Activated naive CD4-positive, alpha-beta T cell treated with anti-CD3 and anti-CD28 coated beads for 36 hours (primary cell): ENCODE measurements at regions not wholly inside any gene's neighbourhood (a gene's known extent, or its start where the extent isn't known, plus 50 kb on each side); places are given as distances from the start of the nearest gene placed in this dataset.
"Not testable (repeated sequence)": the region's sequence is repeated elsewhere in the genome, so short reads cannot be mapped to it uniquely, and the experiment has no call there.

Experiments used
- CTCF ChIA-PET: fragments of 350-600 bp; sonication (Branson Sonifier 250); formaldehyde crosslinking; loops from one replicate; lab custom pipeline; 2021; ENCODE audit warnings: antibody characterized with exemption; lab: Charles Lee
- DNase-seq: peaks from one replicate; pipeline ENCODE4 v3.0.0-alpha.2; 2020
- H3K27ac Mint-ChIP-seq: one replicate; pipeline ENCODE4 v1.8.0; 2021; ENCODE audit warnings: mild to moderate bottlenecking, mixed read lengths
- H3K27me3 Mint-ChIP-seq: one replicate; pipeline ENCODE4 v1.8.0; 2021; ENCODE audit warnings: low read depth, mixed read lengths
- H3K36me3 Mint-ChIP-seq: one replicate; pipeline ENCODE4 v1.8.0; 2021; ENCODE audit warnings: low read depth, mixed read lengths
- H3K4me1 Mint-ChIP-seq: one replicate; pipeline ENCODE4 v1.8.0; 2021; ENCODE audit warnings: low read depth, mixed read lengths
- H3K4me3 Mint-ChIP-seq: one replicate; pipeline ENCODE4 v1.8.0; 2021; ENCODE audit warnings: mild to moderate bottlenecking, moderate library complexity, mixed read lengths
- H3K9me3 Mint-ChIP-seq: one replicate; pipeline ENCODE4 v1.8.0; 2021; ENCODE audit warnings: mixed read lengths
- intact Hi-C: fragments of 100-400 bp; cut with micrococcal nuclease; formaldehyde crosslinking; loops from one replicate; pipeline ENCODE4 v1.15.1; 2023

- intact Hi-C loops: no loop called here
- H3K4me1 Mint-ChIP-seq: no peaks in the 10 kb centered on the region
- no peaks in the 10 kb centered on the region for H3K9me3 Mint-ChIP-seq
- no peak overlapping the region for H3K4me3 Mint-ChIP-seq
- CTCF ChIA-PET: no interaction called here
- H3K27ac Mint-ChIP-seq: no peak overlapping the region
- DNase-seq: no peak
- H3K27me3 Mint-ChIP-seq: no peaks in the 10 kb centered on the region
- no peaks in the 10 kb centered on the region for H3K36me3 Mint-ChIP-seq
These were observed 454.1 kb upstream of the BCHE start for GRCh38 chr3:166291186-166291955.

- CTCF ChIA-PET: no interaction called here
- Mint-ChIP-seq H3K27ac (no peak overlapping the region), H3K4me1 (no peaks in the 10 kb centered on the region), H3K27me3 (no peaks in the 10 kb centered on the region), H3K36me3 (no peaks in the 10 kb centered on the region), H3K9me3 (peaks cover 4% of the 10 kb centered on the region), H3K4me3 (no peak overlapping the region)
- no peak for DNase-seq
- intact Hi-C loops: no loop called here
These were observed 447.8 kb upstream of the BCHE start for GRCh38 chr3:166285001-166285400.

GRCh38 chr3:166283840-166284239 is 446.6 kb upstream of the BCHE start:
- H3K27ac Mint-ChIP-seq: no peak overlapping the region
- no peak overlapping the region for H3K4me3 Mint-ChIP-seq
- DNase-seq: no peak
- H3K27me3 Mint-ChIP-seq: no peaks in the 10 kb centered on the region
- intact Hi-C loops: no loop called here
- no peaks in the 10 kb centered on the region for H3K36me3 Mint-ChIP-seq
- peaks cover 4% of the 10 kb centered on the region for H3K9me3 Mint-ChIP-seq
- no peaks in the 10 kb centered on the region for H3K4me1 Mint-ChIP-seq
- CTCF ChIA-PET: no interaction called here

DNA sequence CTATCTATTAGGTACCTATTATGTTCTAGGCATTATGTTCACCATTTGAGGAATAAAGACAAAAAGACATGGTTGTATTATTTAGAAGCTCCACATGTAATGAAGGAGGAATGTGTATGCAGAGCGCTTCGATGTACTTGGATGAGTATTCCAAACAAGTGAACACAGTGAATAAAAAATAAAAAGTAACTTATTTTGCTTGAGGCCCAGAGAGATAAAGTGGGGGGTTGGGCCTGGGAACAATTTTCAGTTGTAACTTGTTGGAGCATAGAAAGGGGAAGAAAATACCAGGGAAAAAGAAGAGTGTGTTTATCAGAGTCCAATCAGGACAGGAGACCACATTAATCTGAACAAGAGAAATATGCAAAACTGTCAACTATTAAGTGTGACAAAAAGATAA is 445.7 kb upstream of the BCHE start:
- no peak overlapping the region for H3K4me3 Mint-ChIP-seq
- no peak overlapping the region for H3K27ac Mint-ChIP-seq
- H3K4me1 Mint-ChIP-seq: no peaks in the 10 kb centered on the region
- peaks cover 5% of the 10 kb centered on the region for H3K9me3 Mint-ChIP-seq
- H3K27me3 Mint-ChIP-seq: no peaks in the 10 kb centered on the region
- CTCF ChIA-PET: no interaction called here
- DNase-seq: no peak
- intact Hi-C loops: no loop called here
- H3K36me3 Mint-ChIP-seq: no peaks in the 10 kb centered on the region

- intact Hi-C loops: no loop called here
- H3K27me3 Mint-ChIP-seq: no peaks in the 10 kb centered on the region
- no peak overlapping the region for H3K4me3 Mint-ChIP-seq
- H3K4me1 Mint-ChIP-seq: no peaks in the 10 kb centered on the region
- DNase-seq: no peak
- H3K9me3 Mint-ChIP-seq: peaks cover 7% of the 10 kb centered on the region
- H3K36me3 Mint-ChIP-seq: no peaks in the 10 kb centered on the region
- CTCF ChIA-PET: no interaction called here
- no peak overlapping the region for H3K27ac Mint-ChIP-seq
These were observed 442.4 kb upstream of the BCHE start for GRCh38 chr3:166279636-166280035.

DNA sequence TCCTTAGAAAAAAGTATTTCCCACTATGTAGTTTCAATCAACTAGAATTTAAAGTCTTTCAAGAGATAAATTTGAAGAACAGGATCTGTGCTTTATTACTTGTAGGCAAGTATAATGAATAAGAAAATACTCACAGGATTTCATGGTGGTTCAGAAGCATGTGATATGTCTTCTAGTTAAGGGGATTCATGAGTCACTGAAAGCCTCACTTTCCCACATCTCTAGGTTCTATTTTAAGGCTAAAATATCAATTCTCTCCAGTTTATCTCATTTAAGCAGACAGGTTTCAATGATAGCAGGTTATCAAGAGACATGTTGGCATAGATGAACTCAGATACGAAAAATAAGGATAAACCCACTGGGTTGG is 437.8 kb upstream of the BCHE start:
- Mint-ChIP-seq H3K4me3 (no peak overlapping the region), H3K9me3 (peaks cover 3% of the 10 kb centered on the region), H3K4me1 (no peaks in the 10 kb centered on the region), H3K36me3 (no peaks in the 10 kb centered on the region), H3K27me3 (no peaks in the 10 kb centered on the region), H3K27ac (no peak overlapping the region)
- intact Hi-C loops: no loop called here
- DNase-seq: no peak
- CTCF ChIA-PET: no interaction called here

- H3K4me1 Mint-ChIP-seq: no peaks in the 10 kb centered on the region
- H3K36me3 Mint-ChIP-seq: no peaks in the 10 kb centered on the region
- H3K4me3 Mint-ChIP-seq: no peak overlapping the region
- H3K9me3 Mint-ChIP-seq: peaks cover 3% of the 10 kb centered on the region
- DNase-seq: no peak
- no peak overlapping the region for H3K27ac Mint-ChIP-seq
- intact Hi-C loops: no loop called here
- H3K27me3 Mint-ChIP-seq: no peaks in the 10 kb centered on the region
- CTCF ChIA-PET: no interaction called here
These were observed 437.3 kb upstream of the BCHE start for GRCh38 chr3:166274351-166275023.

DNA sequence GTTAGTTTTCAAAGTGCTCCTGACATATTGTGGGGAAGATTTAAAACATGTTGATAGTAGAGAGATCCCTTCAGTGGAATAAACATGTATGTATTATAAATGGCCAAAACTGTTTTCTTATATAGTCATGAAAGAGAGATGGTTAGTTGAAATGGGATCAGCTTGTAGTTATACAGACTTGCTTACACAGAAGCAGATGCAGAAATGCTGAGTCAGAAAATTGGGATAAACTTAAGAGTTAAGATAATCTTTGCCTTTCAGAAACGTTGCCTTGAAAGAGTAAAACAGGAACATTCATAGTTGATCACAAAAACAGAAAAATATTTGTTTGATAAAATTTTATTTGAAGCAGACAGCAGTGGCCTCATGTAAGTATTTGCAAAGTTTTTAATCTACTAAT is 433.2 kb upstream of the BCHE start:
- no peaks in the 10 kb centered on the region for H3K27me3 Mint-ChIP-seq
- CTCF ChIA-PET: no interaction called here
- no peak for DNase-seq
- intact Hi-C loops: no loop called here
- H3K27ac Mint-ChIP-seq: no peak overlapping the region
- no peaks in the 10 kb centered on the region for H3K4me1 Mint-ChIP-seq
- H3K9me3 Mint-ChIP-seq: no peaks in the 10 kb centered on the region
- H3K36me3 Mint-ChIP-seq: no peaks in the 10 kb centered on the region
- H3K4me3 Mint-ChIP-seq: no peak overlapping the region

DNA sequence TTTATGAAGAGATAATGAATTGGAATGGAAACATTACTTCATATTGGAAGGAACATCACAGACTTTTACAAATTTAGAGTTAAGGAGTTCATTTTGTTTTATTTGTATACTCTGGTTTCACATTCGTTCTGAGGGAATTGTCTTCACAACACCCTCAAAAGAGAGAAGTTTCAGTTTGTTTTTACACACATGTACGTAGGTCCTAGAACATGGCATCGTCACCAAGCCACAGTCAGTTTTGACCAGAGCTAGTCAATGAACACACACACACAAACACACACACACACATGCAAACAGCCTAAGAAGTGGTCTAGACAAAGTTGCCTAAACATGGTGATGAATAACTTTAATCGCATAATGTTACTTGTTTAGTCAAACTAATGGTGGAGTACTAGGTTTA is 427.9 kb upstream of the BCHE start:
- CTCF ChIA-PET: no interaction called here
- intact Hi-C loops: no loop called here
- no peak for DNase-seq
- H3K27me3 Mint-ChIP-seq: no peaks in the 10 kb centered on the region
- no peaks in the 10 kb centered on the region for H3K36me3 Mint-ChIP-seq
- H3K4me3 Mint-ChIP-seq: no peak overlapping the region
- H3K27ac Mint-ChIP-seq: no peak overlapping the region
- H3K4me1 Mint-ChIP-seq: no peaks in the 10 kb centered on the region
- peaks cover 3% of the 10 kb centered on the region for H3K9me3 Mint-ChIP-seq

GRCh38 chr3:166263460-166263859 is 426.2 kb upstream of the BCHE start:
- Mint-ChIP-seq H3K27me3 (no peaks in the 10 kb centered on the region), H3K9me3 (peaks cover 3% of the 10 kb centered on the region), H3K36me3 (no peaks in the 10 kb centered on the region), H3K4me1 (no peaks in the 10 kb centered on the region), H3K4me3 (no peak overlapping the region), H3K27ac (no peak overlapping the region)
- CTCF ChIA-PET: no interaction called here
- DNase-seq: no peak
- intact Hi-C loops: no loop called here

DNA sequence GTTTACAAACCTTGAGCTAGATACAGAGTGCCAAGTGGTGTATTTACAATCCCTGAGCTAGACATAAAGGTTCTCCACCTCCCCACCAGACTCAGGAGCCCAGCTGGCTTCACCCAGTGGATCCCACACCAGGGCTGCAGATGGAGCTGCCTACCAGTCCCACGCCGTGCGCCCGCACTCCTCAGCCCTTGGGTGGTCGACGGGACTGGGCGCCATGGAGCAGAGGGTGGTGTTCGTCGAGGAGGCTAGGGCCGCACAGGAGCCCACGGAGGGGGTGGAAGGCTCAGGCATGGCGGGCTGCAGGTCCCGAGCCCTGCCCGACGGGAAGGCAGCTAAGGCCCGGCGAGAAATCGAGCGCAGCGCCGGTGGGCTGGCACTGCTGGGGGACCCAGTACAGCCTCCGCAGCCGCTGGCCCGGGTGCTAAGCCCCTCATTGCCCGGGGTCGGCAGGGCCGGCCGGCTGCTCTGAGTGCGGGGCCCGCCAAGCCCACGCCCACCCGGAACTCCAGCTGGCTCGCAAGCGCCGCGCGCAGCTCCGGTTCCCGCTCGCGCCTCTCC is 421.1 kb upstream of the BCHE start:
- H3K4me1 Mint-ChIP-seq, H3K9me3 Mint-ChIP-seq, H3K36me3 Mint-ChIP-seq, H3K27ac Mint-ChIP-seq, CTCF ChIA-PET, DNase-seq, intact Hi-C loops, H3K27me3 Mint-ChIP-seq, H3K4me3 Mint-ChIP-seq: not testable (repeated sequence)

GRCh38 chr3:166257715-166258114 is 420.5 kb upstream of the BCHE start:
- DNase-seq: no peak
- intact Hi-C loops: no loop called here
- CTCF ChIA-PET: no interaction called here
- Mint-ChIP-seq H3K36me3 (no peaks in the 10 kb centered on the region), H3K4me1 (no peaks in the 10 kb centered on the region), H3K4me3 (no peak overlapping the region), H3K9me3 (peaks cover 6% of the 10 kb centered on the region), H3K27me3 (no peaks in the 10 kb centered on the region), H3K27ac (no peak overlapping the region)

DNA sequence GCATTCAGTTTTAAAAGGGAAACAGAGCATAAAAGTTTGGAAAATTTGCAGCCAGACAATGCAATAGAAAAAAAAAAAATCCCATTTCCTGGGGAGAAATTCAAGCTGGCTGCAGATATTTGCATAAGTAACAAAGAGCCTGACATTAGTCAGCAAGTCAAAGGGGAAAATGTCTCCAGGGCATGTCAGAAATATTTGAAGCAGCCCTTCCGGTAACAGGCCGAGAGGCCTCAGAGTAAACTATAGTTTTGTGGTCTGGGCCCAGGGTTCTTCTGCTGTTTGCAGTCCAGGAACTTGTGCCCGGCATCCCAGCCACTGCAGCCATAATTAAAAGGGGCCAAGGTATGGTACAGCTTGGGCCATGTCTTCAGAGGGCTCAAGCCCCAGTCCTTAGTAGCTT is 411.6 kb upstream of the BCHE start:
- Mint-ChIP-seq H3K27me3 (no peaks in the 10 kb centered on the region), H3K9me3 (peaks cover 9% of the 10 kb centered on the region), H3K4me1 (no peaks in the 10 kb centered on the region), H3K4me3 (no peak overlapping the region), H3K27ac (no peak overlapping the region), H3K36me3 (no peaks in the 10 kb centered on the region)
- intact Hi-C loops: no loop called here
- no peak for DNase-seq
- CTCF ChIA-PET: no interaction called here
